Tongue (tissue), 1 donor: ENCODE measurements at regions not wholly inside any gene's neighbourhood (a gene's known extent, or its start where the extent isn't known, plus 50 kb on each side); places are given as distances from the start of the nearest gene placed in this dataset.

Experiments
- DNase-seq: peaks from one replicate; pipeline ENCODE4 v3.0.0-alpha.2; 2015

GRCh38 chr17:36728030-36728991, 126.9 kb downstream of the MRM1 start:
- DNase-seq: no peak

- DNase-seq: no peak
Observed at GRCh38 chr17:36730095-36730808, 128.9 kb downstream of the MRM1 start.

GRCh38 chr17:36730857-36731490, 129.6 kb downstream of the MRM1 start:
- DNase-seq: no peak

- peak; percentile 59 for DNase-seq
Observed at GRCh38 chr17:36731811-36732210, 130.4 kb downstream of the MRM1 start.

- DNase-seq: no peak
Observed at GRCh38 chr17:36732351-36732750, 131.0 kb downstream of the MRM1 start.

- no peak for DNase-seq
Observed at GRCh38 chr17:36736201-36737156, 135.1 kb downstream of the MRM1 start.

GRCh38 chr17:36739208-36739607, 137.8 kb downstream of the MRM1 start:
- no peak for DNase-seq

GRCh38 chr17:36740157-36740556, 138.8 kb downstream of the MRM1 start:
- no peak for DNase-seq

GRCh38 chr17:36741019-36741902, 139.9 kb downstream of the MRM1 start:
- no peak for DNase-seq

GRCh38 chr17:36742267-36743000, 141.1 kb downstream of the MRM1 start:
- no peak for DNase-seq

GRCh38 chr17:36743130-36743529, 141.7 kb downstream of the MRM1 start:
- DNase-seq: no peak

GRCh38 chr17:36746381-36747053, 145.1 kb downstream of the MRM1 start:
- no peak for DNase-seq

- DNase-seq: no peak
Observed at GRCh38 chr17:36747861-36748260, 146.5 kb downstream of the MRM1 start.

GRCh38 chr17:36748272-36748671, 146.9 kb downstream of the MRM1 start:
- DNase-seq: no peak

- no peak for DNase-seq
Observed at GRCh38 chr17:36749493-36749892, 148.1 kb downstream of the MRM1 start.

- no peak for DNase-seq
Observed at GRCh38 chr17:36750316-36750885, 149.0 kb downstream of the MRM1 start.

- DNase-seq: no peak
Observed at GRCh38 chr17:36752096-36752888, 150.9 kb downstream of the MRM1 start.

GRCh38 chr17:36755586-36755985, 154.2 kb downstream of the MRM1 start:
- DNase-seq: no peak
